GM12878 (cell line): ENCODE measurements at regions not wholly inside any gene's neighbourhood (a gene's known extent, or its start where the extent isn't known, plus 50 kb on each side); places are given as distances from the start of the nearest gene placed in this dataset.

Experiments used
- ASH2L ChIP-seq: fragments of 300-600, 200-600 bp; sonication (generic); IDR thresholded peaks from 2 replicates; pipeline ENCODE4 v1.6.1; 2017; ENCODE audit warnings: low read depth, mild to moderate bottlenecking, borderline replicate concordance
- ATF3 ChIP-seq: IDR thresholded peaks from 2 replicates; pipeline ENCODE4 v1.6.1; 2011; ENCODE audit warnings: low read depth, mild to moderate bottlenecking, low read length, moderate library complexity, borderline replicate concordance; ENCODE audit errors: extremely low read depth
- BRCA1 ChIP-seq: IDR thresholded peaks from 2 replicates; pipeline ENCODE4 v1.6.1; 2011; ENCODE audit warnings: low read depth, low read length, improper control_type of control experiment
- CBX3 ChIP-seq: fragments of 200-600 bp; sonication (generic); IDR thresholded peaks from 2 replicates; pipeline ENCODE4 v1.6.1; 2016; ENCODE audit warnings: low read depth, borderline replicate concordance
- CBX5 ChIP-seq: sonication (generic); IDR thresholded peaks from 2 replicates; pipeline ENCODE4 v1.6.1; 2016; ENCODE audit warnings: low read depth, moderate library complexity, mild to moderate bottlenecking, inconsistent platforms
- CEBPB ChIP-seq, 2 experiments: fragments of 150-350 bp in 1 of 2; IDR thresholded peaks; 2 replicates each; pipeline ENCODE4 v1.6.1; 2012 to 2014; ENCODE audit warnings: low read depth in 2 of 2, low read length in 2 of 2, borderline replicate concordance in 1 of 2, inconsistent platforms in 1 of 2
- CREB1 ChIP-seq: IDR thresholded peaks from 2 replicates; pipeline ENCODE4 v1.6.1; 2012; ENCODE audit warnings: low read depth, mild to moderate bottlenecking, inconsistent platforms
- CTCF ChIP-seq, 3 experiments: IDR thresholded peaks in 2 of 3; conservative IDR thresholded peaks in 1 of 3; 2 replicates each; pipeline ENCODE4 v1.5.1; 2011; ENCODE audit warnings: low read depth in 3 of 3, low read length in 3 of 3, mild to moderate bottlenecking in 3 of 3, control low read depth in 2 of 3, moderate library complexity in 2 of 3, inconsistent platforms in 1 of 3, mixed read lengths in 1 of 3; ENCODE audit not compliant: control insufficient read depth in 2 of 3, insufficient read depth in 1 of 3; ENCODE audit errors: extremely low read depth in 1 of 3
- EZH2 ChIP-seq: IDR thresholded peaks from 2 replicates; pipeline ENCODE4 v1.6.1; 2012; ENCODE audit warnings: low read depth, mild to moderate bottlenecking, control low read depth, inconsistent platforms, low read length, borderline replicate concordance; ENCODE audit not compliant: control insufficient read depth
- IRF5 ChIP-seq: fragments of 450-650 bp; IDR thresholded peaks from 2 replicates; pipeline ENCODE4 v1.6.1; 2017; ENCODE audit warnings: borderline replicate concordance
- MTA2 ChIP-seq: fragments of 450-650 bp; IDR thresholded peaks from 2 replicates; pipeline ENCODE4 v1.6.1; 2016; ENCODE audit warnings: low read depth, mild to moderate bottlenecking, moderate library complexity
- POLR2AphosphoS2 ChIP-seq: IDR thresholded peaks from 2 replicates; pipeline ENCODE4 v1.6.1; 2011; ENCODE audit warnings: low read depth, mild to moderate bottlenecking, low read length, improper control_type of control experiment, moderate library complexity
- POLR2AphosphoS5 ChIP-seq: IDR thresholded peaks from 2 replicates; pipeline ENCODE4 v1.6.1; 2011; ENCODE audit warnings: mild to moderate bottlenecking, low read length, inconsistent platforms
- RELB ChIP-seq: fragments of 450-650 bp; IDR thresholded peaks from 2 replicates; pipeline ENCODE4 v1.6.1; 2017; ENCODE audit warnings: low read depth, mild to moderate bottlenecking, moderate library complexity
- ZSCAN29 ChIP-seq: fragments of 450-650 bp; IDR thresholded peaks from 2 replicates; pipeline ENCODE4 v1.6.1; 2017; ENCODE audit warnings: mild to moderate bottlenecking, moderate library complexity

GRCh38 chr3:166613365-166613764, 766.7 kb downstream of the ZBBX start (continued):
- TF ChIP-seq CBX3 (no peak), CREB1 (no peak), CTCF (IDR thresholded peaks at IDR 0.05 in 2 of 3, conservative IDR thresholded peaks at IDR 0.05 in 1 of 3; ENCODE audit: control insufficient read depth in 2 of 3, extremely low read depth in 1 of 3, insufficient read depth in 1 of 3, low read depth in 3 of 3, low read length in 3 of 3) (no peak), RELB (no peak), BRCA1 (no peak), ASH2L (no peak), POLR2AphosphoS5 (no peak), CBX5 (no peak), IRF5 (no peak), ATF3 (no peak), CEBPB (IDR thresholded peaks at IDR 0.05; ENCODE audit: borderline replicate concordance in 1 of 2, low read depth in 2 of 2, low read length in 2 of 2) (no peak), EZH2 (no peak), MTA2 (no peak), ZSCAN29 (no peak), POLR2AphosphoS2 (no peak)
